ENCODE measurements at regions not wholly inside any gene's neighbourhood (a gene's known extent, or its start where the extent isn't known, plus 50 kb on each side); places are given as distances from the start of the nearest gene placed in this dataset.

- DNase-seq (ENCODE audit: low spot score in 2 of 2, unreplicated experiment in 2 of 2): no peak
- H3K36me3 Mint-ChIP-seq: no peaks in the 10 kb centered on the region
- no peak for TF ChIP-seq CTCF (IDR thresholded peaks at IDR 0.05; ENCODE audit: unreplicated experiment)
- peaks cover 11% of the 10 kb centered on the region for H3K4me1 Mint-ChIP-seq
- H3K27me3 Mint-ChIP-seq (ENCODE audit: low read depth): peaks cover 3% of the 10 kb centered on the region
- no peak overlapping the region for H3K4me3 Mint-ChIP-seq
- H3K27ac Mint-ChIP-seq: no peak overlapping the region
- no peaks in the 10 kb centered on the region for H3K9me3 Mint-ChIP-seq
Observed at GRCh38 chr13:109879338-109879737, 93.0 kb upstream of the IRS2 start.

GRCh38 chr13:109877809-109878208 lies 91.4 kb upstream of the IRS2 start:
- Mint-ChIP-seq H3K27me3 (ENCODE audit: low read depth) (peaks cover 3% of the 10 kb centered on the region), H3K36me3 (no peaks in the 10 kb centered on the region), H3K4me3 (no peak overlapping the region), H3K27ac (no peak overlapping the region), H3K9me3 (no peaks in the 10 kb centered on the region), H3K4me1 (peaks cover 19% of the 10 kb centered on the region)
- no peak for TF ChIP-seq CTCF (IDR thresholded peaks at IDR 0.05; ENCODE audit: unreplicated experiment)
- no peak for DNase-seq (ENCODE audit: low spot score in 2 of 2, unreplicated experiment in 2 of 2)

- peaks cover 23% of the 10 kb centered on the region for H3K4me1 Mint-ChIP-seq
- H3K27me3 Mint-ChIP-seq (ENCODE audit: low read depth): no peaks in the 10 kb centered on the region
- no peaks in the 10 kb centered on the region for H3K9me3 Mint-ChIP-seq
- no peak for TF ChIP-seq CTCF (IDR thresholded peaks at IDR 0.05; ENCODE audit: unreplicated experiment)
- H3K4me3 Mint-ChIP-seq: no peak overlapping the region
- no peaks in the 10 kb centered on the region for H3K36me3 Mint-ChIP-seq
- DNase-seq (ENCODE audit: low spot score in 2 of 2, unreplicated experiment in 2 of 2): no peak
- H3K27ac Mint-ChIP-seq: no peak overlapping the region
Observed at GRCh38 chr13:109875746-109876145, 89.4 kb upstream of the IRS2 start.

GRCh38 chr13:109874484-109875454 lies 88.4 kb upstream of the IRS2 start:
- no peak for DNase-seq (ENCODE audit: low spot score in 2 of 2, unreplicated experiment in 2 of 2)
- Mint-ChIP-seq H3K4me1 (peaks cover 25% of the 10 kb centered on the region), H3K9me3 (no peaks in the 10 kb centered on the region), H3K27ac (peak overlapping the region; percentile 80), H3K4me3 (no peak overlapping the region), H3K36me3 (no peaks in the 10 kb centered on the region), H3K27me3 (ENCODE audit: low read depth) (no peaks in the 10 kb centered on the region)
- no peak for TF ChIP-seq CTCF (IDR thresholded peaks at IDR 0.05; ENCODE audit: unreplicated experiment)

GRCh38 chr13:109873351-109874123 lies 87.2 kb upstream of the IRS2 start:
- Mint-ChIP-seq H3K27me3 (ENCODE audit: low read depth) (no peaks in the 10 kb centered on the region), H3K4me3 (no peak overlapping the region), H3K36me3 (no peaks in the 10 kb centered on the region), H3K9me3 (no peaks in the 10 kb centered on the region), H3K4me1 (peaks cover 35% of the 10 kb centered on the region), H3K27ac (no peak overlapping the region)
- no peak for TF ChIP-seq CTCF (IDR thresholded peaks at IDR 0.05; ENCODE audit: unreplicated experiment)
- DNase-seq (ENCODE audit: low spot score in 2 of 2, unreplicated experiment in 2 of 2): no peak
